ENCODE measurements at regions not wholly inside any gene's neighbourhood (a gene's known extent, or its start where the extent isn't known, plus 50 kb on each side); places are given as distances from the start of the nearest gene placed in this dataset.

DNA sequence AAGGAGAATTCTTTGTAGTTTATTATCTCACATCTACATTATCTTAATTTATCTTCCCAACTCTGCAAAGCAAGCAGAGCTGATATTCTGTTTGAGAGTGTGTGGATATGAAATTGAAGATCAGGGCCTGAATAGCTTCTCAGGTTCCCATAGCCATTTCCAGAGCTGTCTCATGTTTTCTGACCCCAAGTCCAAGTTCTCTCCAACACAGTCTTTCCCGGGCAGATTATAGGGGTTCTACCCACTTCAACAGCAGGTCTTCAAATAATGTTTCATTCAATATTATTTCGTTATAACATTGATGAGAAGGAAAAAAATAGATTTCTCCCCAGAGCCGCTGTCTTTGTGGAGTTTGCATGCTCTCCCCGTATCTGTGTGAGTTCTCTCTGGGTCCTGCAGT lies 234.9 kb downstream of the ENC1 start:
- TF ChIP-seq TCF12 (IDR thresholded peaks at IDR 0.05; ENCODE audit: low read depth) (no peak), CEBPB (IDR thresholded peaks at IDR 0.05) (no peak), ZBTB7A (IDR thresholded peaks at IDR 0.05; ENCODE audit: low read depth) (no peak), RAD21 (IDR thresholded peaks at IDR 0.05; ENCODE audit: low read depth) (no peak), FOXM1 (IDR thresholded peaks at IDR 0.05; ENCODE audit: borderline replicate concordance, low read depth) (no peak)
- TF ChIP-seq, protein P1, sequence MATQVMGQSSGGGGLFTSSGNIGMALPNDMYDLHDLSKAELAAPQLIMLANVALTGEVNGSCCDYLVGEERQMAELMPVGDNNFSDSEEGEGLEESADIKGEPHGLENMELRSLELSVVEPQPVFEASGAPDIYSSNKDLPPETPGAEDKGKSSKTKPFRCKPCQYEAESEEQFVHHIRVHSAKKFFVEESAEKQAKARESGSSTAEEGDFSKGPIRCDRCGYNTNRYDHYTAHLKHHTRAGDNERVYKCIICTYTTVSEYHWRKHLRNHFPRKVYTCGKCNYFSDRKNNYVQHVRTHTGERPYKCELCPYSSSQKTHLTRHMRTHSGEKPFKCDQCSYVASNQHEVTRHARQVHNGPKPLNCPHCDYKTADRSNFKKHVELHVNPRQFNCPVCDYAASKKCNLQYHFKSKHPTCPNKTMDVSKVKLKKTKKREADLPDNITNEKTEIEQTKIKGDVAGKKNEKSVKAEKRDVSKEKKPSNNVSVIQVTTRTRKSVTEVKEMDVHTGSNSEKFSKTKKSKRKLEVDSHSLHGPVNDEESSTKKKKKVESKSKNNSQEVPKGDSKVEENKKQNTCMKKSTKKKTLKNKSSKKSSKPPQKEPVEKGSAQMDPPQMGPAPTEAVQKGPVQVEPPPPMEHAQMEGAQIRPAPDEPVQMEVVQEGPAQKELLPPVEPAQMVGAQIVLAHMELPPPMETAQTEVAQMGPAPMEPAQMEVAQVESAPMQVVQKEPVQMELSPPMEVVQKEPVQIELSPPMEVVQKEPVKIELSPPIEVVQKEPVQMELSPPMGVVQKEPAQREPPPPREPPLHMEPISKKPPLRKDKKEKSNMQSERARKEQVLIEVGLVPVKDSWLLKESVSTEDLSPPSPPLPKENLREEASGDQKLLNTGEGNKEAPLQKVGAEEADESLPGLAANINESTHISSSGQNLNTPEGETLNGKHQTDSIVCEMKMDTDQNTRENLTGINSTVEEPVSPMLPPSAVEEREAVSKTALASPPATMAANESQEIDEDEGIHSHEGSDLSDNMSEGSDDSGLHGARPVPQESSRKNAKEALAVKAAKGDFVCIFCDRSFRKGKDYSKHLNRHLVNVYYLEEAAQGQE (IDR thresholded peaks at IDR 0.05; ENCODE audit: low read depth): no peak

- TF ChIP-seq NFIC (IDR thresholded peaks at IDR 0.05) (no peak), TCF12 (IDR thresholded peaks at IDR 0.05; ENCODE audit: low read depth) (no peak), FOXM1 (IDR thresholded peaks at IDR 0.05; ENCODE audit: borderline replicate concordance, low read depth) (no peak), RAD21 (IDR thresholded peaks at IDR 0.05; ENCODE audit: low read depth) (no peak), EP300 (IDR thresholded peaks at IDR 0.05; ENCODE audit: borderline replicate concordance) (no peak)
- TF ChIP-seq, protein P2, sequence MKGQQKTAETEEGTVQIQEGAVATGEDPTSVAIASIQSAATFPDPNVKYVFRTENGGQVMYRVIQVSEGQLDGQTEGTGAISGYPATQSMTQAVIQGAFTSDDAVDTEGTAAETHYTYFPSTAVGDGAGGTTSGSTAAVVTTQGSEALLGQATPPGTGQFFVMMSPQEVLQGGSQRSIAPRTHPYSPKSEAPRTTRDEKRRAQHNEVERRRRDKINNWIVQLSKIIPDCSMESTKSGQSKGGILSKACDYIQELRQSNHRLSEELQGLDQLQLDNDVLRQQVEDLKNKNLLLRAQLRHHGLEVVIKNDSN (IDR thresholded peaks at IDR 0.05): no peak
- TF ChIP-seq, protein P3, sequence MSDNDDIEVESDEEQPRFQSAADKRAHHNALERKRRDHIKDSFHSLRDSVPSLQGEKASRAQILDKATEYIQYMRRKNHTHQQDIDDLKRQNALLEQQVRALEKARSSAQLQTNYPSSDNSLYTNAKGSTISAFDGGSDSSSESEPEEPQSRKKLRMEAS (IDR thresholded peaks at IDR 0.05): no peak
Measured at GRCh38 chr5:74404574-74405508, 235.7 kb downstream of the ENC1 start.

DNA sequence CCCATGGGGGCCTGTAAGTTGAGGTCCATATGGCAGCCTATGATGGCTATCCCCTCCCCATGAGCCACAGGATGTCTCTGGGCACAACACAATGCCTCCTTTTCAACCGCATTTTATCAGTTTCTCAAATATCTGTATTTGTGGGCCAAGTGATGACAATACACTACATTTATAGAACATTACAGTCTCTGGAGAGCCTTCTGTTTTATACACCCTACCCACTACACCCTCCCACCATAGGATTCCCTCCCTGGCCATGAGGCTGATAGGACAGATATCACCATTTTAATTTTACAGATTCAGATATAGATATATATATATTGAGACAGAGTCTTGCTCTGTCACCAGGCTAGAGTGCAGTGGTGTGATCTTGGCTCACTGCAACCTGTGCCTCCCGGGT lies 236.8 kb downstream of the ENC1 start:
- TF ChIP-seq RAD21 (IDR thresholded peaks at IDR 0.05; ENCODE audit: low read depth) (no peak), TEAD4 (IDR thresholded peaks at IDR 0.05) (no peak), FOXM1 (IDR thresholded peaks at IDR 0.05; ENCODE audit: borderline replicate concordance, low read depth) (no peak), TAF1 (IDR thresholded peaks at IDR 0.05; ENCODE audit: low read depth) (no peak), TCF12 (IDR thresholded peaks at IDR 0.05; ENCODE audit: low read depth) (no peak), CREB1 (IDR thresholded peaks at IDR 0.05; ENCODE audit: low read depth) (no peak), NFIC (IDR thresholded peaks at IDR 0.05) (no peak), EP300 (IDR thresholded peaks at IDR 0.05; ENCODE audit: borderline replicate concordance) (no peak), EGR1 (IDR thresholded peaks at IDR 0.05) (no peak), ZBTB7A (IDR thresholded peaks at IDR 0.05; ENCODE audit: low read depth) (no peak), CEBPB (IDR thresholded peaks at IDR 0.05) (no peak), YY1 (IDR thresholded peaks at IDR 0.05; ENCODE audit: low read depth) (no peak)
- TF ChIP-seq, protein P2 (IDR thresholded peaks at IDR 0.05): no peak
- TF ChIP-seq, protein P1 (IDR thresholded peaks at IDR 0.05; ENCODE audit: low read depth): no peak
- TF ChIP-seq, protein P3 (IDR thresholded peaks at IDR 0.05): no peak

DNA sequence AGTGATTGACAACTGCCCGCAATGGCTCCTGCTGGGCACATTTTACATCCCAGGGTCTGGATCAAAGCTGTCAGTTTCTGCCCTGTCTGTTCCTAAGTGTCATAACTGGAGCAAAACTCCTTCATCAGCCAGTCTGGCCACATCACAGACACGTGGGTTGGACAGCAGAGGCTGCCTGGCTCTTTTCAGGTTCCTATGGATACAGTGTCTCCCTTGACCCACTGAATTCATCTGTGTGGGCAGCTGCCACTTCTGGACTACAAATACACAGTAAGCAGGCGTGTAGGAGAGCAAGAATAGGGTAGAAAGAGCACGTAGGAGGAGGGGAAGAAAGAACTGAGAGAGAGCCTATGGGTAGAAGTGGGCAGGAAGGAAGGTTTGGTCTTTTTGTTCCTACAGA lies 238.0 kb downstream of the ENC1 start:
- TF ChIP-seq FOXM1 (IDR thresholded peaks at IDR 0.05; ENCODE audit: borderline replicate concordance, low read depth) (no peak), YY1 (IDR thresholded peaks at IDR 0.05; ENCODE audit: low read depth) (no peak), EGR1 (IDR thresholded peaks at IDR 0.05) (no peak), RAD21 (IDR thresholded peaks at IDR 0.05; ENCODE audit: low read depth) (no peak), CEBPB (IDR thresholded peaks at IDR 0.05) (no peak), TEAD4 (IDR thresholded peaks at IDR 0.05) (no peak), EP300 (IDR thresholded peaks at IDR 0.05; ENCODE audit: borderline replicate concordance) (no peak), NFIC (IDR thresholded peaks at IDR 0.05) (no peak), TCF12 (IDR thresholded peaks at IDR 0.05; ENCODE audit: low read depth) (no peak), TAF1 (IDR thresholded peaks at IDR 0.05; ENCODE audit: low read depth) (no peak), CREB1 (IDR thresholded peaks at IDR 0.05; ENCODE audit: low read depth) (no peak), ZBTB7A (IDR thresholded peaks at IDR 0.05; ENCODE audit: low read depth) (no peak)
- TF ChIP-seq, protein P1 (IDR thresholded peaks at IDR 0.05; ENCODE audit: low read depth): no peak
- TF ChIP-seq, protein P2 (IDR thresholded peaks at IDR 0.05): no peak
- TF ChIP-seq, protein P3 (IDR thresholded peaks at IDR 0.05): no peak
